Heart right ventricle (tissue), 16 donors: ENCODE measurements at regions not wholly inside any gene's neighbourhood (a gene's known extent, or its start where the extent isn't known, plus 50 kb on each side); places are given as distances from the start of the nearest gene placed in this dataset.

ENCODE experiments used
- ATAC-seq, 8 donors: fragments of 200-7000 bp; cut with Tn5 transposase; one replicate each; pipeline ENCODE4 v1.9.1; 2020; ENCODE audit warnings: mild to moderate bottlenecking in 8 of 8, moderate library complexity in 8 of 8, moderate number of reproducible peaks in 1 of 8
- DNase-seq, 2 donors: peaks; one replicate each; pipeline ENCODE4 v3.0.0-alpha.2; 2020
- H3K27ac ChIP-seq, 10 donors: fragments of 200-600 bp; sonication (generic) in 2 of 10; one replicate each; pipeline versions ENCODE4 v1.5.0 to v1.8.0; 2020 to 2022; ENCODE audit warnings: mild to moderate bottlenecking in 3 of 10
- H3K27me3 ChIP-seq, 7 donors: fragments of 200-600 bp; one replicate each; pipeline ENCODE4 v1.8.0; 2021 to 2022; ENCODE audit warnings: mild to moderate bottlenecking in 2 of 7
- H3K36me3 ChIP-seq, 9 donors: fragments of 200-600 bp; sonication (generic) in 1 of 9; one replicate each; pipeline versions ENCODE4 v1.5.0 to v1.8.0; 2020 to 2022; ENCODE audit warnings: mild to moderate bottlenecking in 2 of 9
- H3K4me1 ChIP-seq, 9 donors: fragments of 200-600 bp; sonication (generic) in 1 of 9; one replicate each; pipeline versions ENCODE4 v1.5.0 to v1.8.0; 2020 to 2022; ENCODE audit warnings: mild to moderate bottlenecking in 4 of 9
- H3K4me3 ChIP-seq, 10 donors: fragments of 200-600 bp; sonication (generic) in 2 of 10; one replicate each; pipeline versions ENCODE4 v1.5.0 to v1.8.0; 2020 to 2022; ENCODE audit warnings: mild to moderate bottlenecking in 7 of 10, moderate library complexity in 2 of 10
- H3K9me3 ChIP-seq, 11 donors: fragments of 200-600 bp in 10 of 11; sonication (generic) in 2 of 11; one replicate each; pipeline versions ENCODE4 v1.5.0 to v1.8.0; 2013 to 2022; ENCODE audit warnings: mild to moderate bottlenecking in 2 of 11, control low read depth in 1 of 11, moderate library complexity in 1 of 11
- CTCF ChIP-seq, 9 donors: fragments of 200-600 bp; sonication (generic) in 2 of 9; IDR thresholded peaks; one replicate each; pipeline versions ENCODE4 v1.5.0 to v1.8.0; 2021 to 2022; ENCODE audit warnings: antibody characterized with exemption in 9 of 9, mild to moderate bottlenecking in 5 of 9, moderate library complexity in 1 of 9
- whole genome bisulfite sequencing, 2 donors: extraction: QIAGEN DNeasy Blood & Tissue Kit; methylation state at CpG; one replicate each; pipeline ENCODE4 v1.1.7; 2013; ENCODE audit warnings: inconsistent platforms in 1 of 2; 5-methylcytosine and 5-hydroxymethylcytosine counted together
- intact Hi-C, 10 donors: fragments of 100-400 bp; cut with DNase I; formaldehyde crosslinking; loops; one replicate each; pipeline versions ENCODE4 v1.11.1 to v1.14.2; 2022
- donor health status: Arrhythmogenic right ventricular cardiomyopathy.
- donor health status: ischemic (EF 13 %, LVEDD 7.1; RV severe dilation, severe dysfunction).
- donor health status: healthy with polysubstance abuse.
- donor health status: DM: no; HTN: yes; CAD: no.
- donor health status: DM: no; HTN: no; CAD: no.
- donor health status: ischemic (EF 25% LVEDD 6.9; RV normal size, moderate dysfunction).
- donor health status: ischemic (EF 25% LVEDD 5.7; RV mildly dilated, moderate dysfunction).
- donor health status: healthy.
- donor health status: DM: yes; HTN: yes; CAD: no.
- donor health status: Ischemic cardiomyopathy.
- donor health status: ischemic (EF 35%, LVEDD 5.7; RV mildly dilated, moderate dysfunction).
- donor health status: nonischemic (EF 11% LVEDD 7.7; RV severe dilation, severe dysfunction).
- donor health status: DM: yes; HTN: yes; CAD: no.
- donor health status: PGD.
- donor health status: ischemic (EF 29% LVEDD 5.4; RV normal size, mild dysfunction).
- donor health status: nonischemic (EF 23%, LVEDD 6.1; RV moderate dilation, normal function).

GRCh38 chr4:175540732-175541131 lies 271.3 kb downstream of the GPM6A start:
- no peaks in the 10 kb centered on the region for H3K27me3 ChIP-seq
- ATAC-seq, result no peak
- no peak overlapping the region for H3K4me3 ChIP-seq
- DNase-seq, result no peak
- no peaks in the 10 kb centered on the region for H3K36me3 ChIP-seq
- intact Hi-C loops, result no loop called here
- peaks cover 0 to 8% (median 0%) of the 10 kb centered on the region in 11 donors for H3K9me3 ChIP-seq
- no peaks in the 10 kb centered on the region for H3K4me1 ChIP-seq
- H3K27ac ChIP-seq, result no peak overlapping the region
- WGBS, 2 donors, result 85 to 87% methylated on average over 7 of the region's 7 CpGs
- no peak for TF ChIP-seq CTCF (IDR thresholded peaks at IDR 0.05)

DNA sequence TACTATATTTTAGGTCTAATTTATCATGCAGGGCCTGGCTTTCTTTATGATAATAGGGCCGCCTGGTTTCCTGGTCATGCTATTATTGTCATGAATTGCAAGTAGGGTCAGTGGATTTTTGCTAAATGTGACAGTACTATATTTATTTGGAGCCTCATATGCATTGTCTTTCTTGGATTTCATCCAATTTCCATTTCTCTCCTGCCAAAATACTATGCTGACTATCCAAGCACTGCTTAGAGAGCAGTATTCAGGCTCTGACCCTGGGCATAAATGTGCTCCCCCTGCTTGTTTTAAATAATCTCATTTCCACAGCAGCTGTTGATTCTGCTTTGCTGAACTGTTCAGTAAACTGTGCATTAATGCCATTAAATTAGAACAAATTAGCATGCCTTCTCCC lies 269.3 kb downstream of the GPM6A start:
- ATAC-seq (peak in 4 of 8 donors; percentile 47 to 71 (median 58)), DNase-seq (no peak)
- WGBS, 2 donors, result 25 to 30% methylated on average over 1 of the region's 1 CpG
- no peaks in the 10 kb centered on the region for H3K36me3 ChIP-seq
- peaks cover 0 to 8% (median 0%) of the 10 kb centered on the region in 11 donors for H3K9me3 ChIP-seq
- no peak overlapping the region for H3K27ac ChIP-seq
- no peak overlapping the region for H3K4me3 ChIP-seq
- no peaks in the 10 kb centered on the region for H3K27me3 ChIP-seq
- no peak for TF ChIP-seq CTCF (IDR thresholded peaks at IDR 0.05)
- intact Hi-C loops, result no loop called here
- no peaks in the 10 kb centered on the region for H3K4me1 ChIP-seq

DNA sequence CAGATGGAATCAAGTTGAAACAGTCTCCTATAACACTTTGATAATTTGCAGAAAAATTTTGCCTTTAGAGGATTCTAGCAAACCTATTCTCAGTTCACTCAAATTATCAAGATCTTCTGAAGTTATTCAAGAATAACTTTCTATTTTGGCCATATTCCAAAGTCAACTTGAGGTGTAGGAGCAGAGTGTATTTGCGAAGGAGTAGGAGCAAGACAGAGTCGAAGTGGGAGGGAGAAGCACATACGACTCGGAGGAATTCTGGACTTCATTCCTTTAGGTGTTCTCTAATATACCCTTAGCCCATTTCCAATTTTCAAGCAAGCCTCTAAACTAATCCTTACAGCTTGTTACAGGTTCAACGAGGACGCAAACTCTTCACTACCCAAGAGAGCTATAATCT lies 252.9 kb downstream of the GPM6A start:
- Histone ChIP-seq H3K4me3 (no peak overlapping the region), H3K27ac (no peak overlapping the region), H3K4me1 (no peaks in the 10 kb centered on the region), H3K36me3 (no peaks in the 10 kb centered on the region), H3K9me3 (no peaks in the 10 kb centered on the region), H3K27me3 (no peaks in the 10 kb centered on the region)
- DNase-seq (no peak), ATAC-seq (no peak)
- TF ChIP-seq CTCF (IDR thresholded peaks at IDR 0.05), result no peak
- intact Hi-C loops, result no loop called here
- WGBS, 2 donors, result 65 to 70% methylated on average over 6 of the region's 6 CpGs

GRCh38 chr4:175559526-175559925 lies 252.5 kb downstream of the GPM6A start:
- DNase-seq (no peak), ATAC-seq (no peak)
- H3K36me3 ChIP-seq, result no peaks in the 10 kb centered on the region
- WGBS, 2 donors, result 55 to 59% methylated on average over 2 of the region's 2 CpGs
- no peaks in the 10 kb centered on the region for H3K27me3 ChIP-seq
- no peaks in the 10 kb centered on the region for H3K4me1 ChIP-seq
- no peak for TF ChIP-seq CTCF (IDR thresholded peaks at IDR 0.05)
- H3K27ac ChIP-seq, result no peak overlapping the region
- H3K4me3 ChIP-seq, result no peak overlapping the region
- no peaks in the 10 kb centered on the region for H3K9me3 ChIP-seq
- intact Hi-C loops, result no loop called here
